Naive B cell (primary cell): ENCODE measurements at regions not wholly inside any gene's neighbourhood (a gene's known extent, or its start where the extent isn't known, plus 50 kb on each side); places are given as distances from the start of the nearest gene placed in this dataset.

Experiments
- ATAC-seq, 2 donors: fragments of 150-1000 bp; cut with Tn5 transposase; 2 replicates each; pipeline ENCODE4 v1.10.0; 2021; ENCODE audit warnings: low read depth in 2 of 2, mild to moderate bottlenecking in 2 of 2, moderate library complexity in 2 of 2
- DNase-seq: peaks from one replicate; pipeline ENCODE4 v3.0.0; 2022
- H3K27ac Mint-ChIP-seq, 6 donors: one replicate each; pipeline ENCODE4 v1.8.0; 2020 to 2022; ENCODE audit warnings: mild to moderate bottlenecking in 6 of 6, mixed read lengths in 6 of 6, moderate library complexity in 5 of 6, inconsistent platforms in 2 of 6
- H3K27me3 Mint-ChIP-seq, 3 donors: one replicate each; pipeline ENCODE4 v1.8.0; 2021 to 2022; ENCODE audit warnings: mixed read lengths in 3 of 3, mild to moderate bottlenecking in 1 of 3
- H3K36me3 Mint-ChIP-seq, 2 donors: one replicate each; pipeline ENCODE4 v1.8.0; 2020 to 2022; ENCODE audit warnings: mixed read lengths in 2 of 2, inconsistent platforms in 1 of 2, mild to moderate bottlenecking in 1 of 2
- H3K4me1 Mint-ChIP-seq, 3 donors: one replicate each; pipeline ENCODE4 v1.8.0; 2020 to 2022; ENCODE audit warnings: mixed read lengths in 3 of 3, inconsistent platforms in 1 of 3, mild to moderate bottlenecking in 1 of 3, moderate library complexity in 1 of 3
- H3K4me3 Mint-ChIP-seq, 8 donors: one replicate each; pipeline ENCODE4 v1.8.0; 2020 to 2022; ENCODE audit warnings: mild to moderate bottlenecking in 8 of 8, mixed read lengths in 8 of 8, moderate library complexity in 8 of 8, inconsistent platforms in 2 of 8
- H3K9me3 Mint-ChIP-seq, 7 donors: one replicate each; pipeline ENCODE4 v1.8.0; 2020 to 2022; ENCODE audit warnings: mixed read lengths in 7 of 7, mild to moderate bottlenecking in 5 of 7, inconsistent platforms in 2 of 7, moderate library complexity in 1 of 7

GRCh38 chr6:93474733-93475179 lies 55.4 kb upstream of the EPHA7 start:
- Mint-ChIP-seq H3K4me3 (no peak overlapping the region), H3K4me1 (no peaks in the 10 kb centered on the region), H3K27ac (no peak overlapping the region), H3K27me3 (no peaks in the 10 kb centered on the region), H3K36me3 (no peaks in the 10 kb centered on the region), H3K9me3 (peaks cover 0 to 9% (median 0%) of the 10 kb centered on the region in 7 donors)
- no peak for ATAC-seq
- no peak for DNase-seq

GRCh38 chr6:93471281-93471680 lies 51.9 kb upstream of the EPHA7 start:
- H3K27me3 Mint-ChIP-seq = peaks cover 0 to 9% (median 0%) of the 10 kb centered on the region in 3 donors
- ATAC-seq (no peak), DNase-seq (no peak)
- no peaks in the 10 kb centered on the region for H3K4me1 Mint-ChIP-seq
- H3K4me3 Mint-ChIP-seq = no peak overlapping the region
- H3K36me3 Mint-ChIP-seq = no peaks in the 10 kb centered on the region
- no peak overlapping the region for H3K27ac Mint-ChIP-seq
- H3K9me3 Mint-ChIP-seq = peaks cover 0 to 9% (median 0%) of the 10 kb centered on the region in 7 donors
